Activated B cell treated with CpG ODN at 0.5 μM for 24 hours (primary cell): ENCODE measurements at regions not wholly inside any gene's neighbourhood (a gene's known extent, or its start where the extent isn't known, plus 50 kb on each side); places are given as distances from the start of the nearest gene placed in this dataset.

Source experiments
- ATAC-seq: fragments of 200-7000 bp; cut with Tn5 transposase; one replicate; pipeline ENCODE4 v1.10.0; 2021; ENCODE audit warnings: low read depth, mild to moderate bottlenecking, moderate library complexity
- CTCF ChIA-PET: fragments of 350-600 bp; sonication (Branson Sonifier 250); formaldehyde crosslinking; loops from one replicate; lab custom pipeline; 2021; ENCODE audit warnings: antibody characterized with exemption; lab: Charles Lee
- POLR2A ChIA-PET: fragments of 350-600 bp; sonication (Branson Sonifier 250); formaldehyde crosslinking; loops from one replicate; lab custom pipeline; 2021; ENCODE audit warnings: antibody characterized with exemption; lab: Charles Lee
- DNase-seq: peaks from one replicate; pipeline ENCODE4 v3.0.0; 2022
- H3K27ac Mint-ChIP-seq: one replicate; pipeline ENCODE4 v1.8.0; 2020; ENCODE audit warnings: mixed read lengths
- H3K27me3 Mint-ChIP-seq: one replicate; pipeline ENCODE4 v1.8.0; 2021; ENCODE audit warnings: mixed read lengths
- H3K36me3 Mint-ChIP-seq: one replicate; pipeline ENCODE4 v1.8.0; 2021; ENCODE audit warnings: low read depth, mixed read lengths
- H3K4me1 Mint-ChIP-seq: one replicate; pipeline ENCODE4 v1.8.0; 2021; ENCODE audit warnings: mixed read lengths
- H3K4me3 Mint-ChIP-seq: one replicate; pipeline ENCODE4 v1.8.0; 2020; ENCODE audit warnings: mild to moderate bottlenecking, mixed read lengths
- H3K9me3 Mint-ChIP-seq: one replicate; pipeline ENCODE4 v1.8.0; 2020; ENCODE audit warnings: mixed read lengths
- intact Hi-C: fragments of 100-400 bp; cut with micrococcal nuclease; formaldehyde crosslinking; loops from one replicate; pipeline ENCODE4 v1.15.1; 2024
- TF ChIP-seq, protein P1 (sequence below): fragments of 200-600 bp; IDR thresholded peaks from one replicate; pipeline ENCODE4 v1.8.0; 2022; ENCODE audit warnings: antibody characterized with exemption, mild to moderate bottlenecking

DNA sequence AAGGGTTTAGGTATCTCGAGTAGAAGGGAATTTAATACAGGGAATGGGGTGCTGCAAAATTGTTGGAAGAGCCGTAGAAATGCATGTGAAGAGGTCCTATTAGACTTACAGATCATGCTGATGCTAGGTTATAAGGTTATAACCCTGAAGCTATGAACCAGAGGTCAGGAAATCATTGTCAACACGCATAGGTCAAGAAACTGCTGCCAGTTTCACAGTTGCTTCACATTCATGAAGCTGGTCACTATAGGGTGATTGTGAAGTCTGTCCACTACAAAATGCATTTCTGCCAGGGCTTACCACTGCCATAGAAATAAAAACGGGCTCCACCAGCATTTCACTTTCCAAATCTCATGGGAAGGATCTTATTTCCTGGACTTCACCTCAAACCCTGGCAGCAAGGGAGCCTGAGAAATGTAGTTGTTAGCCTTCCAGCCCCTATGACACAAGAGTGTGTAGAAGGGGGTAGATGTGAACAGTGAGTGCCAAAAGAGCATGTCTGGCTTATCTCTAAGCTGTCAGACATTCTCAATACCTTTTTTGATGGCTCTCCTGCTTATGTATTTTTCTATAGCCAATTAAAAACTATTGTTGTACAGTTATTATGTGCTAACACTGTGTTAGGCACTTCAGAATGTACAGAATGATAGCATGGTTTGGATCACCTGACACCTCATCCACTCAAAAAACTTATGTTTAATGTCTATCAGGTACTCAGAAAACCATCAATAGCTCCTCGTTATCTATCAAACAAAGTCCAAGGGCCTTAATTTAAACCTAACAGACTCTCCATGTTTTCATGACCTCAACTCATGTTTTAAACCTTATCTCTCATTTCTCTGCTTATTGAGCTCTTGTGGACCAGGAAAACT, 148.3 kb upstream of the TSC22D2 start:
- Mint-ChIP-seq H3K4me1 (no peaks in the 10 kb centered on the region), H3K36me3 (no peaks in the 10 kb centered on the region), H3K27ac (no peak overlapping the region), H3K4me3 (no peak overlapping the region), H3K9me3 (no peaks in the 10 kb centered on the region), H3K27me3 (peaks cover 10% of the 10 kb centered on the region)
- DNase-seq (no peak), ATAC-seq (no peak)
- intact Hi-C loops: no loop called here
- POLR2A ChIA-PET: no interaction called here
- TF ChIP-seq, protein P1, sequence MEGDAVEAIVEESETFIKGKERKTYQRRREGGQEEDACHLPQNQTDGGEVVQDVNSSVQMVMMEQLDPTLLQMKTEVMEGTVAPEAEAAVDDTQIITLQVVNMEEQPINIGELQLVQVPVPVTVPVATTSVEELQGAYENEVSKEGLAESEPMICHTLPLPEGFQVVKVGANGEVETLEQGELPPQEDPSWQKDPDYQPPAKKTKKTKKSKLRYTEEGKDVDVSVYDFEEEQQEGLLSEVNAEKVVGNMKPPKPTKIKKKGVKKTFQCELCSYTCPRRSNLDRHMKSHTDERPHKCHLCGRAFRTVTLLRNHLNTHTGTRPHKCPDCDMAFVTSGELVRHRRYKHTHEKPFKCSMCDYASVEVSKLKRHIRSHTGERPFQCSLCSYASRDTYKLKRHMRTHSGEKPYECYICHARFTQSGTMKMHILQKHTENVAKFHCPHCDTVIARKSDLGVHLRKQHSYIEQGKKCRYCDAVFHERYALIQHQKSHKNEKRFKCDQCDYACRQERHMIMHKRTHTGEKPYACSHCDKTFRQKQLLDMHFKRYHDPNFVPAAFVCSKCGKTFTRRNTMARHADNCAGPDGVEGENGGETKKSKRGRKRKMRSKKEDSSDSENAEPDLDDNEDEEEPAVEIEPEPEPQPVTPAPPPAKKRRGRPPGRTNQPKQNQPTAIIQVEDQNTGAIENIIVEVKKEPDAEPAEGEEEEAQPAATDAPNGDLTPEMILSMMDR: no peak
- CTCF ChIA-PET: no interaction called here

DNA sequence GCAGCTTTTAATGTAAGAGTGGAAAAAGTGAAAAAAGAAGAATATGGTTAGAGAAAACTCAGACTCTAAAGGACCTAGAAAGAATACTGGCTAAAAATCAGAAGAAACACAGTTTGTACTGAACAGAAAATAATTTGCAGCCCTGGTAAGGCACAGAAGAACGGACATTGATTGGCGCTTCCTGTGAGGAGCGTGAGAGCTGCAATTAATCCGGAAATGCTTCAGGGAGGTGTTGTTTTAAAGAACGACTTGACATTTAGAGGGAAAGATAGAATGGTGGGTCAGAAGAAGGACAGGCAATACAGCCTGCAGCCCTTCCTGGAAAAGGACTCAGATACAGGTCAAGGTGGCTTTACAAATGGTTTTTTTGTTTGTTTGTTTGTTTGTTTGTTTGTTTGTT, 151.3 kb upstream of the TSC22D2 start:
- Mint-ChIP-seq H3K27me3 (peaks cover 10% of the 10 kb centered on the region), H3K27ac (no peak overlapping the region), H3K9me3 (no peaks in the 10 kb centered on the region), H3K4me3 (no peak overlapping the region), H3K4me1 (no peaks in the 10 kb centered on the region), H3K36me3 (no peaks in the 10 kb centered on the region)
- POLR2A ChIA-PET: no interaction called here
- CTCF ChIA-PET: no interaction called here
- ATAC-seq (no peak), DNase-seq (no peak)
- TF ChIP-seq, protein P1: no peak
- intact Hi-C loops: no loop called here

DNA sequence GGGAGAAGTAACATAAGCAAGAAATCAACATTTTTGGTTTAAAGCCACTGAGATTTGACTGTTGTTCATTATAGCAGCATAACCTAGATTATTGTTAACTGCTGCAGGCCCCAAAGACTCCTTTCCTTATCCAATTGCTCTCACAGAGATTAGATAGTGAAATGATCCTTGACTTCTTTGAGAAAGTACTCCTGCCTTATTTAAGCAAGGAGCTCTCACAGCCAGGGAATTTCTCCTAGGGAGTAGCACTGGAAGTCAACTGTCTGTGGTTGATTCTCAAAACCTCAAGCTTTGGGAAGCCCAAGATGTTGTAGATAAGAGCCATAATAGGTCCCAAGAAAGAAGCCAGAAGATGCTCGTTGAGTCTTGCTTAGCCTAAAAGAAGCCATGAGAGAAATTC, 151.8 kb upstream of the TSC22D2 start:
- Mint-ChIP-seq H3K27ac (no peak overlapping the region), H3K4me1 (no peaks in the 10 kb centered on the region), H3K36me3 (no peaks in the 10 kb centered on the region), H3K4me3 (no peak overlapping the region), H3K9me3 (no peaks in the 10 kb centered on the region), H3K27me3 (peaks cover 10% of the 10 kb centered on the region)
- ChIA-PET POLR2A (no interaction called here), CTCF (no interaction called here)
- ATAC-seq: no peak
- TF ChIP-seq, protein P1: no peak
- DNase-seq: no peak
- intact Hi-C loops: no loop called here

DNA sequence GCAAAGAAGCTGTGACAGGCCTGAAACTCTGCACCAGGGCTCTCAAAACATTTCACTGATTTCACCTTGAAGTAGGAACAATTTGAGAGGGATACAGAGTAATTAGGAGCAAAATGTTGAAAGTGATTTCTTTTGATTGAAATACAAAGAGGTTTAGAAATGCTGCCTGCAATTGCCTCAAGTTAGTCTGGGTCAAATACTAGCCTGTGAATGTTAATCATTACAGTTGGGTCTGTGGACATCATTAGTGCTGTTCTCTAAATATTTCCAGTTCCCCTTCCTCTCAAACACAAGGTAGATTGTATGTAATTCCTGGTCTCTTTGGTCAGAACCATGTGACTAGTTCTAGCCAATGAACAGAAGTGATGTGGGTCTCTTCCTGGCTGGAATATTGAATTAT, 152.3 kb upstream of the TSC22D2 start:
- ChIA-PET CTCF (no interaction called here), POLR2A (no interaction called here)
- no peak overlapping the region for H3K27ac Mint-ChIP-seq
- intact Hi-C loops: no loop called here
- TF ChIP-seq, protein P1: no peak
- no peaks in the 10 kb centered on the region for H3K9me3 Mint-ChIP-seq
- no peak for DNase-seq
- peaks cover 8% of the 10 kb centered on the region for H3K27me3 Mint-ChIP-seq
- H3K4me1 Mint-ChIP-seq: no peaks in the 10 kb centered on the region
- no peaks in the 10 kb centered on the region for H3K36me3 Mint-ChIP-seq
- no peak overlapping the region for H3K4me3 Mint-ChIP-seq
- ATAC-seq: no peak

DNA sequence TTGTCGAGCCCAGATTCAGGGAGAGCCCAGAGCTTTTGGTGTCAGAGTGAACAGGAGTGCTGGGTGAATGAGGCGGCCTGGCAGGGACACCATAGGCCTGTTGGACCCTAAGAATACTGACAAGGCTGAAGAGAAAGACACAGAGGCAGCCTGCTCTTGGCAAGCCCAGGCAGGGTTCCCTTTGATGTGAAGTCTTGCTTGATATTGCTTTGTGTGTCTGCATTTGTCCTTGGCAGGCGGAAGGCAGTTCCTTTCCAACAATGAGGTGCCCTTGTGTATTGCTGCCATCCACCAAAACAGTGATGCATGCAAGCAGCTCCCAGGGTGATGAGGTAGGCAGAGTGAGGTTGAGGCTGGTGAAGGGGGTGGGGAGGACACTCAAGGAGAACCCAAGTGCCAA, 152.7 kb upstream of the TSC22D2 start:
- Mint-ChIP-seq H3K27me3 (peaks cover 8% of the 10 kb centered on the region), H3K4me3 (no peak overlapping the region), H3K36me3 (no peaks in the 10 kb centered on the region), H3K4me1 (no peaks in the 10 kb centered on the region), H3K27ac (no peak overlapping the region), H3K9me3 (no peaks in the 10 kb centered on the region)
- no peak for DNase-seq
- no peak for ATAC-seq
- intact Hi-C loops: no loop called here
- TF ChIP-seq, protein P1: no peak
- ChIA-PET CTCF (no interaction called here), POLR2A (no interaction called here)
